NCI-H1105 (cell line): ENCODE measurements at regions not wholly inside any gene's neighbourhood (a gene's known extent, or its start where the extent isn't known, plus 50 kb on each side); places are given as distances from the start of the nearest gene placed in this dataset.

Experiments used
- DNase-seq: peaks from one replicate; lab custom pipeline; 2025; lab: John Stamatoyannopoulos, UW

- no peak for DNase-seq
Observed at GRCh38 chr1:106568201-106568974, 488.1 kb upstream of the PRMT6 start.

GRCh38 chr1:106571109-106571508 lies 485.4 kb upstream of the PRMT6 start:
- no peak for DNase-seq

GRCh38 chr1:106584107-106584506 lies 472.4 kb upstream of the PRMT6 start:
- DNase-seq: no peak

DNA sequence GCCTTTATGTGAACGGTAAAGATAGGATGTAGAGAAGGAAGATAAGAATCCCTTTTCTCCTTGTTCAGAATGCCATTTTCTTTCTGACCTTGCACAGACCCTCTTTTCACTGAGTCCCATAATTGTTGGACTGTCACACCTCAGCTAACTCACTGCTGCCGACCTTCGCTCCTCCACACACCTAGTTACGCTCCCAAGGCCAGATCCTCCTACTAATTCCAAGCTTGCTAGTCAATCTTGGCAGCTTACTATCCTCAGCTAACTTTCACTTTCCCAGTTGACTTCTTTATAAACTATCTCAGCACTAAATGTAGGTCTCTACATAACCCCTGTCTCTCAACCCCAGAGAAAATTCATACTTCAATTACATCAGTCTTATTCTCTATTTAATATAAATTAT lies 471.8 kb upstream of the PRMT6 start:
- no peak for DNase-seq

GRCh38 chr1:106600626-106601025 lies 455.8 kb upstream of the PRMT6 start:
- DNase-seq: no peak

GRCh38 chr1:106603616-106604015 lies 452.9 kb upstream of the PRMT6 start:
- no peak for DNase-seq

- no peak for DNase-seq
Observed at GRCh38 chr1:106608841-106609240, 447.6 kb upstream of the PRMT6 start.

DNA sequence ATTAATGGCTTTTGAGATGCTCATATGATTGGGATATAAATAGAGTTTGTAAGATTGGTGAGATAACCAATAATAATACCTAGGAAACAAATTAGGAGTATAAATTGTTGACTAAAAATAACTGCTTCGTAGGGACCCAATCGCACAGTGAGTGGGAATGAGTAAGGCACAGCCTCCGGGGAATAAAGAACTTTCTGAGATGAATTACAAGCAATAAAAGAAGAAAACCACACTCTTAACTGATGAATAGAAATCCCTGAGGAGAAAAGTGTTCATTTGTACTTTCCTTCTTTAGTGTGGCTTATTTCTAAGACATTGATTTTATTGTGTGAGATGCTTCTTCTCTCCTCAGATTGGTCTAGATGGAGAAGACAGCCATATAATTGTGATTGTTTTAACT lies 443.4 kb upstream of the PRMT6 start:
- DNase-seq: no peak

GRCh38 chr1:106613861-106614260 lies 442.6 kb upstream of the PRMT6 start:
- DNase-seq: no peak

GRCh38 chr1:106615473-106615872 lies 441.0 kb upstream of the PRMT6 start:
- DNase-seq: no peak

GRCh38 chr1:106619080-106619826 lies 437.2 kb upstream of the PRMT6 start:
- no peak for DNase-seq

DNA sequence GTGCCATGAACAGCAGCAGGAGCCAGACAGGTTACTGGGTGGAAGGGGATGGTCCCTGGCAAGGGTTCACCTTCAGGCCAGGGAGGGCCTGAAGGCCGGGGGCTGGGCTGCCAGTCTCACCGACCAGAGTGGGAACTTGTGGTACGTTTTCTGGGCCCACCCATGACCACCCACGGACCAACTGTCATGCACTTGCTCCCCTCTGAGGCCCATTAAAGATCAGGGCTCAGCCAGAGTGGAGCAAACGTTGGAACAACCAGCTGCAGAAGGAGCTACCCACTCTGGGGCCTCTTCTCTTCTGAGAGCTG lies 436.7 kb upstream of the PRMT6 start:
- DNase-seq: no peak

- DNase-seq: no peak
Observed at GRCh38 chr1:106620521-106620954, 435.9 kb upstream of the PRMT6 start.

GRCh38 chr1:106621853-106622252 lies 434.6 kb upstream of the PRMT6 start:
- peak; percentile 88 for DNase-seq

DNA sequence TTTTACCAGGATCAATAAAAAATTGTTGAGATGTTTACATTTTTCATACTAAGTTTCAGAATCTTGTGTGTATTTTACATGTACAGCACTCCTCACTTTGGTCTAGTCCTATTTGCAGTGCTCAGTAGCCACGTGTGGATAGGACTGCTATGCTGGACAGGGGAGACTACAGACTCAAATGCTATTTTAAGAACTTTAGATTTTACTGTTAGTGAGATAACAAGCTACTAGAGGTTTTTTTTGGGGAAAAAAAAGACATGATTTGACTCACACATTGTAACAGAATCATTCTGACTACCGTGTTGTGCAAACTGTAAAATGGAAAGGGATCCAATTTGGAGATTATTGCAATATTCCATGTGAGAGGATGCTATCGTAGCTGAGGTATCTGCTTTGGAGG lies 418.9 kb upstream of the PRMT6 start:
- no peak for DNase-seq

DNA sequence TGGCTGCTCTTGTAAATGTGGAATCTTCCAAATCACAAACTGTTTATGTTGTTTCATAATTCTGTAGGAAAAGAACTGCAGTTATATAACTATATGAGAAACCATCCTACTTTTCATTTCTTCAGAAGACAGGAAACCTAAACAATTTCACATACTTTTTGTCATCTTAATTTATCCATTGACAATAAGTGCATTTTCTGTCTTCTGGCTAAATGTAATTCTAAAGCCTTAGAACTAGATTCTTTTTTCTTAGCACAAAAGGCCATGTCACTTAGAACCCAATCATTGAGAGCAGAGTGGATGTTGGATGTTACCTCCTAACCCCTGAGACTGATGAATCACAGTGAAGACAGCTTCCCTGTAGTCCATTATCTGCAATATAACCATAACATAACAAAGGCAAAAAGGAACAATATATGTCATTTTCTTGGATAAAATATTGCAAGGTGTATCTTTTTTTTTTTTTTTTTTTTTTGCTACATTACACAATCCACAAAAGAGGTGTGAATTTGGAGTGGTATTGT lies 410.2 kb upstream of the PRMT6 start:
- no peak for DNase-seq

DNA sequence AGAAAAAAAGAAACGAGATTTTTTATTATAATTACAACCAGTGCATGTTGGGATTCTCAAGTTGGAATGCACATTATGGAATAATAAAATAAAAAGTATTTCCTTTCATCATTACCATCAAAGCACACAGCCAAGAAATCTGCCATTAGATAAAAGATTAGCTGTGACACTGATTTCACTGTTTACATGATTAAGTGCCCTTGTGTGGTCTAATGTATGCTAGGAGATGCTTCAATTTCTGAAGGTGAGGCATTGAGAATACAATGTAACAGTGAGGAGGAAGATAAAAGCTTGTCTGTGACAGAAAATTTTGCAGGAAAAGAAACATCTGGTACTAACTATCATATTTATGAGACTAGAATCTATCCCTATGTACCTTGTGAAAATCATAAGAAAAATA lies 409.7 kb upstream of the PRMT6 start:
- DNase-seq: no peak

DNA sequence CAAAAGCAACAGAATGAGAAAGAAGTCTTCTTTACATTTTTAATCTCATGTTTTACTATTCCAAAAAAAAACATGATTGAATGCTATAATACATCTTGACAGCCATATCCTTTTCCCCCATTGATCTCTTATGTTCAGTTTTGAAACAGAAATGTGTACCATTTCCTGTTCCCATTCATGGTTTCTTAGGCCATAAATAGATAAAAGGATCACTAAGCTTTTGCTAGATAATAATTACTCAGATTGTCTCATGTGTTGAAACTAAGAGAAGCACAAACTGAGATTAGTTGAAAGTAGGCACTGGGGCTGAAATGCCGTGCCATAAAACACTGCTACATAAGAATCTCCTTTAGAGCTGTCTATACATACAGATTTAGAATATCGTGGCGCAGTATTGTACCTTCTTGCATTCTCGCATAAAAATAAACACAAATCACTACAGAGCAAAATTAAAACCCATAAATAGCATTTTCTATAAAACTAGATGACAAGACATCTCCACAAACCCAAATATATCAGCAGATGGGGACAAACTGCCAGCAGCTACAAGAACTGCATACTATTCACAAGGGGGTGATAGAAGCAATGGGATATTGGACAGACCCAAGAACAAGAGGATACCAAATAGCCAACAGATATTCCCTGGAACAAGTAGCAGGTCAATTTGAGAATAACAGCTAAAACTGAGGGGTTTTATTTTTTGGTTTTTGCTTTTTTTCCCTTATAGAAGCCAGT lies 405.3 kb upstream of the PRMT6 start:
- DNase-seq: no peak

- DNase-seq: no peak
Observed at GRCh38 chr1:106659490-106660244, 396.8 kb upstream of the PRMT6 start.

DNA sequence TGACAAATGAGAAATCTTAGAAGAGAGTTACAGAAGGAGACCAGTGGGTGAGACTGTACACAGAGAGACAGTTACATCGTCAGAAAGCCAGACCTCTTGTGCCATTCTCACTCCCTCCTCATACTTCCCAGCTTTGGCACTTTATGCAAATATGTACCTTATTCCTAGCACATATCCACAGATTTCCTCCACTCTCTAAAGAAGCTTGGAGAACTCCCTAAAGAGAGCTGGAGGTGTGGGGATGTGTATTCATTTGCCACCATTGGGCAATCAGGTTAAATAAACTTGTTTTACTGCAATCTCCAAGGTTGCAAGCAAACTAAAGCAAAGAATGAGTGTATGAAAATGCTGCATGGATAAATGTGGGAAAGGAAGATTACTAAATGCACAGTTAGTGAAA lies 380.9 kb upstream of the PRMT6 start:
- DNase-seq: no peak

DNA sequence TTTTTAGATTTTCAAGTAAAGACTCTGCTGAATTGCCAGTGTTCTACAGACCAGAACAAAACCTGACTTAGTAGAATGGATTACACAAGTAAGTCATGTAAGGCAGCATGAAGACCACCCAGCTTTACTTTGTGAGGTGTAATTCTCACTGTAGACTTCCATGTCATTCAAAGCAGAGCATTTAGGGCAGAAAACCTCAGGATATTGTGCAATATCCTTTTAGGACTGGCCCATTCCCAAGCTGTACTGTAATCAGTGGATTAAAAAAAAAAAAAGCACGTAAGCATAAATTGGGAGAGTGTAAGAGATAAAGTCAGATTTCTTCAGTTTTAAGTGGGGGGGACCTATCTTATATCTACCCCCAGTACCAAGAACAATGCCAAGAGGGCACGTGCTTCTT lies 380.5 kb upstream of the PRMT6 start:
- DNase-seq: no peak

- no peak for DNase-seq
Observed at GRCh38 chr1:106677181-106677580, 379.3 kb upstream of the PRMT6 start.
